HG03095 (cell line): ENCODE measurements at regions not wholly inside any gene's neighbourhood (a gene's known extent, or its start where the extent isn't known, plus 50 kb on each side); places are given as distances from the start of the nearest gene placed in this dataset.
"Not testable (repeated sequence)": the region's sequence is repeated elsewhere in the genome, so short reads cannot be mapped to it uniquely, and the experiment has no call there.

Source experiments
- ATAC-seq: cut with Tn5 transposase; IDR thresholded peaks from one replicate; pipeline ENCODE4 v1.9.1; 2021; ENCODE audit warnings: moderate library complexity; ENCODE audit not compliant: unreplicated experiment

DNA sequence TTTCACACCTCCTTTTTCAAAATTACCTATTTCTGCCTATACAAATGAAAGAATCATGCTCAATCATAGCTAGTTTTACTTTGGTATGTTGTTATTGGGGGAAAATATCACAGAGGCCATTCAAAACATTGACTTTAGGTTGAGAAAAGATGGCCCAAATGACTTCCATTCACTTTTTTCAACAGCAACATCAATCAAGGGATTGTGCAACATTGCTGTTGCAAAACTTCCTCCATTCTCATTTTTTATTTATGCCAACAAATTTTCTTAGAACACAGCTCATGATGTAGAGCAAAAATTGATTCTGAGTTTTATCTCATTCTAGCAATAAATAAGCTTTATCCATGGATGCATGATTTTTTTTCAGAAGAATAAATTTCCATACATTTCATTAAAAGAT is 93.6 kb upstream of the RORB start:
- no peak for ATAC-seq

DNA sequence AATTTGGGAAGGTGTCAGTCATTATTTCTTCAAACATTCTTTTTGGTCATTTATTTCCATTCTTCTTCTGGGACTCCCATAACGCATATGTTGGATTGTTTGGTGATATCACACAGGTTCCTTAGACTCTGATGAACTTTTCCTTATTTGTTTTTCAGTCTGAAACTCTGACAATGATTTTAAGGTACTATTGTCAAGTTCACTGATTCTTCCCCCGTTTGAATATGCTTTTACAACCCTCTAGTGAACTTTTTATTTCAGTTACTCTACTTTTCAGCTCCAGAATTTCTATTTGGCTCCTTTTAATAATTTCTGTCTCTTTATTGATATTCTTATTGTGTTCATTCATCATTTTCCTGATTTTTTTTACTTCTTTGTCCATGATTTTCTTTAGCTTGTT is 92.5 kb upstream of the RORB start:
- ATAC-seq: no peak

DNA sequence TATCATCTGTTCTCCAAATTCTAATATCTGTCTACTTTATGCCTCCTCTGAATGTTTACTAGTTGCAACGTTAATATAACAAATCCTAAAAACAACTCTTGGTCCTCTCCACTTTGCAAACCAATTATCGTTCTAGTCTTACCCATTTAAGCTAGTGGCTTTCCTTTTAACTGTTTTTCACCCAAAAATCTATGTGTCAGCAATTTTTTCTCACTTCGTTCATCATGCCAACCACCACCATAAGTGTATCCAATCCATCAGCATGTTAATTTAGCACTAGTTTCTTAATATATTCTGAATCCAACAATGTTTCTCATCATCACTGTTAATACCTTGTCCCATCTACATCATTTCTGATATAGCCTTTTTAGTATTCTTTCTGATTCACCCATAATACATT is 90.0 kb upstream of the RORB start:
- no peak for ATAC-seq

DNA sequence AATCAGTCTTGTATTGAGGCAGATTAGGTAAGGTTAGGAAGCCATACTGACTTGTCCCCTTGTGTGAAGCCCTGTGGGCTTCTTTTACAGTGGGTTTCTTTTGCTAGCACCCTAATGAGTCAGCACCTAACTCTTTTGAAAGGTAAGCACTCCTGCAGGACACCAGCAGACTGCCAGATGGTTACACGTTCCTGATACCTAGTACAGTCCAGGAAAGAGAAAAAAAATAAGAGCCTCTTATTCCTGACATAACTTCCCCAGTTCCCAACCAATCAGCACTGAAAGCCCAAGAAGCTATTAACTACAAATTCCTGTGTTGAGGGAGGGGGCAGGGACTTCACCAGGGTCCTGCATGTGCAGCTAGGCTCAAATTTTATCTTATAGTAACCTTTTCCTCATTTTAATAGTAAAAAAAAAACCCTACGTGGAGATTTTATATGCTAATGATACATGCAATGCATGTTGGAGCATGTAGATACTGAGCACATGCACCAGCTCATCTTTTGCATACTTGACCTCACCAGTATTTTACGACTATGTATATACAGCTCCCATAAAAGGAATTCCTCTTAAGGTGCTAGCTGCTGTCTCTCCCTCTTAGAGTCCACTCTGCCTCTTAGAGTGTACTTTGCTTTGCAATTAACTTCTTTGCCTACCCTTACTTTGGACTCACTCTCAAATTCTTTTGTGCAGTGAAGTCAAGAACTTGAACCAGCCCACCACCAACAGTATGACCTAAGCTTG is 84.7 kb upstream of the RORB start:
- no peak for ATAC-seq

DNA sequence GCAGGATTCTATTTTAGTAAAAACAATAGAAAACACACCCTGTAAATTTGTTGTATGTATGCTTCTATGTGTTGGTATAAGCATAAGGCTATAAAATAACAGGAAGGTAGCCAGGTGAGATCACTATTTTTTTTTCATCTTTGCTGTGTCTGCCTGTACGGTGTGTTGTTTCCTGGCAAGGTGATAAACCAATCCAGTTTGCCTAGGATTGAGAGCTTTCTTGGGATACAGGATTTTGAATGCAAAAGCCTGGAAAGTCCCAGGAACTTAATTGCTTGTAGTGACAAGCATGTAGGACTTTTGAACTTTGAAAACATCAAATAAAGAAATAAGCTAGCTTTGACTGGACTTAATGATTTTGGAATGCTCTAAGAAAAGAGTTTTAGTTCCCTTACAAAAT is 83.3 kb upstream of the RORB start:
- ATAC-seq: no peak

DNA sequence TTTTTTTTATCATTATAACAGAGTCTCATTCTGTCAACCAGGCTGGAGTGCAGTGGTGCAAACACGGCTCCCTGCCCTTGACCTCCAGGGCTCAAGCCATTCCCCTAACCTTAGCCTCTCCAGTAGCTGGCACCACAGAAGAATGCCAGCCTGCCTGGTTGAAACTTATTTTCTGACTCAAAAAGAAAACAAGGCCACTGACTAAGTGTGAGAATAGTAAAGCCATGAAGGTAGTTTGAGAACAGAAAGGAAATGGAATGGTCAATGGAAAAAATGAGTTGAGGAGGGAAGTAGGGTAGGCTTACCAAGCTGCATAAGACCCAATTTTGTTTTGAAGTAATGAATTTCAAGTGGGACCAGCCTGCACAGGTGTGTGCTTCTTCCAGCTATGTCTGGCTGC is 82.8 kb upstream of the RORB start:
- ATAC-seq: no peak

DNA sequence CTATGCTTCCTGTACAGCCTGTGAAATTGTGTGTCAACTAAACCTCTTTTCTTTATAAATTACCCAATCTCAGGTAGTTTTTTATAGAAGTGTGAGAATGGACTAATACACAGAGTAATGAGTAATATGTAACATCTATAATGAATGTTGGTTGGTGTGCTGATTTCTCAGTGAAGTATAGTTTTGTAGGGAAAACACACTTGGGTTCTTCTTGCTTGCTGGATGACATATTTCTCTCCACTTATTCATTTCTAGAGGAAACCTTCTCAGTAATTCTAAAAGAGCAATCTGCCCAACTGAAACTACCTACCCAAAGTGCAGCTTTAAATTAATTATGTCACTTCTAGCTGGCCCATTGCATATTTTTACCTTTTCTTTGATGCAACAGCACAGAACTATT is 81.1 kb upstream of the RORB start:
- ATAC-seq: no peak

DNA sequence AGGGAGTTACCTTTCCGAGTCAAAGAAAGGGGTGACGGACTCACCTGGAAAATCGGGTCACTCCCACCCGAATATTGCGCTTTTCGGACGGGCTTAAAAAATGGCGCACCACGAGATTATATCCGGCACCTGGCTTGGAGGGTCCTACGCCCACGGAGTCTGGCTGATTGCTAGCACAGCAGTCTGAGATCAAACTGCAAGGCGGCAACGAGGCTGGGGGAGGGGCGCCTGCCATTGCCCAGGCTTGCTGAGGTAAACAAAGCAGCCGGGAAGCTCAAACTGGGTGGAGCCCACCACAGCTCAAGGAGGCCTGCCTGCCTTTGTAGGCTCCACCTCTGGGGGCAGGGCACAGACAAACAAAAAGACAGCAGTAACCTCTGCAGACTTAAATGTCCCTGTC is 72.6 kb upstream of the RORB start:
- ATAC-seq: not testable (repeated sequence)

DNA sequence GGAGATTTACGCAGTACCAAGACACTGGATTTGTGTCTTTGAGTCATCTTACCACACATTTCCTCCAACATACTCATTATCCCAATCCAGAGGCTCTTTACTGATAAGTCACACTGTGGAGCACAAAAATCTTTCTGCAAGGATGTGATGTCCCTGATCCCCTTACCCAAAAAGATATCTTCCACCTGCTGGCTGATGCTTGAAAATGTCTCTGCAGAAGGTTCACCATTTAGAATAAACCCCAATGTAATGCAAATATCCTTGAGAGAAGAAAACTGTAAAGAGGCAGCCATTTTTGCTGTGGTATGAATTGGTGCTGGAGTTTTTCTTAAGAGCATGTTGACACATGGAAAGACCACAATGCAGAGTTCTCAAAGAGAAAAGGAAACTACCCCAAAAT is 65.7 kb upstream of the RORB start:
- ATAC-seq: no peak

DNA sequence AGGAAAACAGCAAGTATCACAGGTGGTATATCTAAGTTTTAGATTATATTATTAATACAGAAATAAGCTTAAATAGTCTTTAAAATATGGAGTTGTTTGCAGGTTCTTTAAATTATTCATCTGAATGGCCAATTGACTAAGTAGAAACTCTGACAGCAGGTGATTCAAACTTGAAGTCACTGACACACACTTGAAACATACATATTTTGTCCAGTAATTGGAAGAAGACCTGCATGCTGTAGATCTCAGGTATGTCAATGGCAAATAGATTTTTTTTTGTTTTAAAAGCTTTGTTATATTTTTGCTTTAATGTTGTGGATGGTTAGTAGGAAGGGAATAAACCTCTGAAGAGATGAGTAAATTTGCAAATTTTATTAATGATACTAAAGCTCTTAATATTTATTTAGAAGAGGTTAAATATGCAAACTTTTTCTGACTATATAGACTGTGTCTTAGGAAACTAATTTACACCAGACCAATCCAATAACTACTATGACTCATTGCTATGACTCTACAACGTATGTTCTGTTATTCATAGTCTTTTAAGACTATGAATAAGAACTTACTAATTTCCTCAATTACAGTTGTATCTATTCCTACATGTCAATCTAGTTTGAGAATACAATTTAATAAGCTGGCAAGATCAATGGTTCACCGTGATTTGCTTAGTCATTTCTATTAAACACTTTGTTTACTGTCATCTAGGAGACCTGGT is 53.9 kb upstream of the RORB start:
- ATAC-seq: no peak

DNA sequence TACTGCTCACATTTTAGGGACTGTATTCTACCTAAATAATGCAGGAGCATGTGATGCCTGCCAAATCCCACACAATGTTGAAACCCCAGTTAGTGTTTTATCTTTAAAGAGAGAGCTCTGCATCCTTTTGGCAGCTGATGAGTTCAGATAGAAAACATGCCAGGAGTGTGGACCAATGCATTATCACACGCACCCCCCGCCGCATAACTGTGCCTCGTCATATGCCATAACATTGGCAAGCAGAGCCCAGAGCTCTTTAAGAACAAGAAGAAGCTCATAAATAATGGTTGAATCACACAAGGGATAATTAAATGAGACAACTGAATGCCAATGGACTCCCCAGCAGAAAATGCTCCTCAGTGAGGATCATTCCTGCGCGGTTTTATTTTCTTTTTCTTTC is 52.8 kb upstream of the RORB start:
- ATAC-seq: no peak
